ENCODE measurements at regions not wholly inside any gene's neighbourhood (a gene's known extent, or its start where the extent isn't known, plus 50 kb on each side); places are given as distances from the start of the nearest gene placed in this dataset.

DNA sequence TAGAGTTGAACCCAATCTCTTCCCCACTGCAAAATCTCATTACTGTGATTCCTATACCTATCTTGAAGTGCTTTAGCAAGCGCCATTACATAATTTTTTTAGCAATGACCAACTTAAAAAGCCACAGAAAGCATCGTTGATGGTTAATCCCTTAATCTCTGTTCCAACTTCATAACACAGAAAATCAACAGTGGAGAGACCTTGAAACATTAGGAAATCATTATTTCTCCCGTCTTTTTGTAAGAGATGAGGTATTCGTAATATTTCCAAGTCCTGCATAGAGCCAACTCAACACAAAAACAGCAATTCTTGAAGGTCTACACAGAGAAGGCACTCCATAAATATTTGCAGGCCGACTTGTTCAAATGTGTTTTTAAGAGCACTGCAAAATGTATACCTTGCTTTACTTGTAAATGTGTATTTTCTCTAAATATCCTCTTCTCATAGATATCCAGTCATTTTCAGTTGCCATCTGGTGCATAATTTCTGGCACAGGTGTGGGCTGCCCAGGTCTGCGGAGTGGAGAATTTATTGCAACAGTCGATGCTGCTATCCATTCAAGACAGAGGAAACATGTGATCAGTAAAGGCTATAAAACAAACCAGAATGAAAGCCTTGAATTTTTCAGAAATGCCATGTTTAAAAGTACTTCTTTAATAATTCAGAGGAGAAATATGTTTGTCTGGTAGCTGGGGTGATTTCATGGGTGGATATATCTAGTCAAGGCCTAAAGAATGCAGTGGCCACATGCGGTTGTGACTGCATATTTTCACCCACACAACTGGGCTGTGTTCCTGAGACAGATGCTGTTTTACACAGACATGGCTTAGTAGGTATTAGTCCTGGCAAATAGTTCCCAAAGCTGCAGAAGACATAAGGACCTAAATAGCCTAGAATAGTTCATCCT, 234.3 kb upstream of the STARD13 start:
- no peaks in the 10 kb centered on the region for H3K36me3 ChIP-seq (ENCODE audit: control insufficient read depth, insufficient read depth, low read length)
- no peak overlapping the region for H3K4me3 ChIP-seq (ENCODE audit: low read depth, low read length)
- H3K9me3 ChIP-seq (ENCODE audit: control insufficient read depth, insufficient read depth, low read depth, low read length): no peaks in the 10 kb centered on the region
- peaks cover 23% of the 10 kb centered on the region for H3K4me1 ChIP-seq (ENCODE audit: control insufficient read depth, insufficient read depth, low read length)
- H3K9ac ChIP-seq (ENCODE audit: low read length): no peak overlapping the region
- no peak overlapping the region for H3K27ac ChIP-seq (ENCODE audit: low read depth, low read length)
- no peaks in the 10 kb centered on the region for H3K27me3 ChIP-seq (ENCODE audit: control insufficient read depth, insufficient read depth, low read length)

DNA sequence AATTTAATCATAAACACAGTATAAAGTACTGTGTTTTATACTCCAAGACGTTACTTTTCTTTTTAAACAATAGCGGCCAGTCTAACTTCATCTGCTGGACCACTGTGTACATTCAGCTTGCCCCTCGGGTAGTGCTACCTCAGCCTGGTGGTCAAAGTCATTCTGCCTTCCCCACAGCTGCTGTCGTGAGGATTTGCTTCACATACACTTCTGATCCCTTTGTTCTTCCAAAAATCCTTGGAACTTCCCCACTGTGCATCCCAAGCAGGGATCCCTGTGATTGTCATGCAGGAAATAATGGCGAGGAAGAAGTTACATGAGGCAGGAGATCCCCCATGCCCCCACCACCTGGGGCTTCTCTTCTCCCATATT, 234.9 kb upstream of the STARD13 start:
- no peak overlapping the region for H3K27ac ChIP-seq (ENCODE audit: low read depth, low read length)
- peaks cover 23% of the 10 kb centered on the region for H3K4me1 ChIP-seq (ENCODE audit: control insufficient read depth, insufficient read depth, low read length)

DNA sequence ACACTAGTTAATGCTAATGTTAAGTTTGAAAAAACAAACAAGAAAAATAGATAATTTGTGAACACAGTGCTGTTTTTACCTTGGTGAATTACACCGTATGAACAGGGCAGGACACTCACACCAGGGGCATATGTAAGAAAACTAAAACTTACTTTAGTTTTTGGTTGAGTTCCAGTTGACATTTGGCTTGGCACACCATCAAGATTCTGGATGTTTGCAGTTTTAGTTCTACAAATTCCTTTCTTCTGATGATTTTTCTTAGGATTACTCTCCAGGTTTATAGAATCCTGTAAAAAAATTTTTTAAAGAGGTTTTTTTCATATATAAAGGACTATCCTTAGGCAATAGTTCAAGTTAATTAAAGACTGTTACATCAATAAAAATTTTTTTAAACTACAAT, 238.5 kb upstream of the STARD13 start:
- Histone ChIP-seq H3K36me3 (ENCODE audit: control insufficient read depth, insufficient read depth, low read length) (no peaks in the 10 kb centered on the region), H3K9me3 (ENCODE audit: control insufficient read depth, insufficient read depth, low read depth, low read length) (no peaks in the 10 kb centered on the region), H3K27ac (ENCODE audit: low read depth, low read length) (no peak overlapping the region), H3K4me1 (ENCODE audit: control insufficient read depth, insufficient read depth, low read length) (peaks cover 12% of the 10 kb centered on the region), H3K4me3 (ENCODE audit: low read depth, low read length) (no peak overlapping the region), H3K27me3 (ENCODE audit: control insufficient read depth, insufficient read depth, low read length) (no peaks in the 10 kb centered on the region), H3K9ac (ENCODE audit: low read length) (no peak overlapping the region)

More for the DNA sequence above, 234.9 kb upstream of the STARD13 start:
- H3K9ac ChIP-seq (ENCODE audit: low read length): no peak overlapping the region
- no peaks in the 10 kb centered on the region for H3K36me3 ChIP-seq (ENCODE audit: control insufficient read depth, insufficient read depth, low read length)
- H3K4me3 ChIP-seq (ENCODE audit: low read depth, low read length): no peak overlapping the region
- H3K9me3 ChIP-seq (ENCODE audit: control insufficient read depth, insufficient read depth, low read depth, low read length): no peaks in the 10 kb centered on the region
- H3K27me3 ChIP-seq (ENCODE audit: control insufficient read depth, insufficient read depth, low read length): no peaks in the 10 kb centered on the region

DNA sequence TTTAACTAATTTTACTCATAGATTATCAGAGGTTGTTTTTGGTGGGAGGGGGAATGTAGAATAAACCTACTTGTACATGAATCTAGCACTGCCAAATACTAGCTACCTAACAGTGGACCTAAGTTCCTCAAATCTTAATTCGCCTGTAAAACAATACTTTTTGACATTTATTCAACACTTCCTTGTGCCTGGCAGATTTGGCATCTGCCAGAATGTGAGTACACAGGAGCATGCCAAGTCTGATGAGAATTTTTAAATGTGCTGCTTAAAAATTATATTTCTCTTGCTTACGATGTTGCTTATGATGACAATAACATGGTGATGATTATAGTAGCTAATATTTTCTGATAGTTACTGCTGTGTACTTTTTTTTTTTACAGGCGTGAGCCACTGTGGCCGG, 240.2 kb upstream of the STARD13 start:
- no peaks in the 10 kb centered on the region for H3K9me3 ChIP-seq (ENCODE audit: control insufficient read depth, insufficient read depth, low read depth, low read length)
- no peaks in the 10 kb centered on the region for H3K27me3 ChIP-seq (ENCODE audit: control insufficient read depth, insufficient read depth, low read length)
- H3K4me3 ChIP-seq (ENCODE audit: low read depth, low read length): no peak overlapping the region
- H3K27ac ChIP-seq (ENCODE audit: low read depth, low read length): no peak overlapping the region
- H3K36me3 ChIP-seq (ENCODE audit: control insufficient read depth, insufficient read depth, low read length): no peaks in the 10 kb centered on the region
- H3K9ac ChIP-seq (ENCODE audit: low read length): no peak overlapping the region
- peaks cover 12% of the 10 kb centered on the region for H3K4me1 ChIP-seq (ENCODE audit: control insufficient read depth, insufficient read depth, low read length)

DNA sequence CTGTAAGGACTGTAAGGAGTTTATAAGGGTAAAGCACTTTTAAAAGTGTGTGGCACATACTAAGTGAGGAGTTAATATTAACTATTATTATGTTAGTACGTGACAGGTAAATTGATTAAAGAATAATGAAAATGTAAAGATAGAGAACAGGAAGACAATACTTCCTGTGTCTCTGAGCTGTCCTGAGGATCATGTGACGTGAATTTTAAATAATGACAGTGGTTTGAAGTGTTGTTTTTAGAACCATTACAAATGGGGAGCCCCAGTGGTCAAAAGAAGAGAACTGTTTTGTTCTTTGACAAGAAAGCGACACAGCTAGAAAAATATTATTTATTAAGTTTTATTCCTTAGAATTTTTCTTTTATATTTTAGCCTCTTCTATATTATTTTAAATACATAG, 241.2 kb upstream of the STARD13 start:
- H3K9me3 ChIP-seq (ENCODE audit: control insufficient read depth, insufficient read depth, low read depth, low read length): no peaks in the 10 kb centered on the region
- no peak overlapping the region for H3K9ac ChIP-seq (ENCODE audit: low read length)
- no peak overlapping the region for H3K27ac ChIP-seq (ENCODE audit: low read depth, low read length)
- H3K36me3 ChIP-seq (ENCODE audit: control insufficient read depth, insufficient read depth, low read length): no peaks in the 10 kb centered on the region
- H3K27me3 ChIP-seq (ENCODE audit: control insufficient read depth, insufficient read depth, low read length): no peaks in the 10 kb centered on the region
- peaks cover 12% of the 10 kb centered on the region for H3K4me1 ChIP-seq (ENCODE audit: control insufficient read depth, insufficient read depth, low read length)
- no peak overlapping the region for H3K4me3 ChIP-seq (ENCODE audit: low read depth, low read length)

DNA sequence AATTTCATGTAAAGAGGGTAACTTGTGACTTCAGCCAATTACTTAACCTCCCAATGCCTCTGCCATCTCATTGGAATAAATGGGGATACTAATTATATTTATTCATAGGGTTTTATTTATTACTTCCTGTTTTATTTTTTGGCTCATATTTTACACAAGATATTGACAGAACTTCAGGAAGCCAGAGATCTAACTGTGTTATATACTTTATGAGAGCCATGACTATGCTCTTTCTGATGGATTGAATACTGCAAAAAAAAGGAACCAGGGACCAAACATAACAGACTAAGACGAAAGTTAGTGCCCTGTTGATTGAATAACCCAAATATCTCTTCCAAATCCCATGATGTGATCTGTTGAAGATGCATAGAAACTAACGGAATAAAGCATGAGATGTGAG, 243.3 kb upstream of the STARD13 start:
- Histone ChIP-seq H3K4me3 (ENCODE audit: low read depth, low read length) (no peak overlapping the region), H3K27ac (ENCODE audit: low read depth, low read length) (no peak overlapping the region), H3K36me3 (ENCODE audit: control insufficient read depth, insufficient read depth, low read length) (no peaks in the 10 kb centered on the region), H3K9me3 (ENCODE audit: control insufficient read depth, insufficient read depth, low read depth, low read length) (no peaks in the 10 kb centered on the region), H3K4me1 (ENCODE audit: control insufficient read depth, insufficient read depth, low read length) (no peaks in the 10 kb centered on the region), H3K27me3 (ENCODE audit: control insufficient read depth, insufficient read depth, low read length) (no peaks in the 10 kb centered on the region), H3K9ac (ENCODE audit: low read length) (no peak overlapping the region)

DNA sequence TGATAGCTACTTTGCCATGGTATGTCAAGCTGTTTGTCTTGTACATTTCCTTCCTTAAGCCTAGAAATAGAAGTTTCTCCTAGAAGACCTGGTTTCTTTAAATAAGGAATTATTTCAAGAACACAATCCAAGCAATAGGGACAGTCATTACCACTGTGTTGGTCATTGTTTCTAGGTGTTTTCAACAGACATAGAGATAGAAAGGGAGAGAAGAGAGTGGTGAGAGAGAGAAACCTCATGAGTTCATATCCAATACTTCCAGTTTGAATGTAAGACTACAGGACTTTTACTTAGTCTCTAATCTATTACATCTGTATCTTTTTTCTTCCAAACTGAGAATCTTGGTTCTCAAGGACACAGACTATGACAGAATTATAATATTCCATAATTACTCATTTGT, 245.9 kb upstream of the STARD13 start:
- H3K4me1 ChIP-seq (ENCODE audit: control insufficient read depth, insufficient read depth, low read length): no peaks in the 10 kb centered on the region
- no peak overlapping the region for H3K27ac ChIP-seq (ENCODE audit: low read depth, low read length)
- no peaks in the 10 kb centered on the region for H3K27me3 ChIP-seq (ENCODE audit: control insufficient read depth, insufficient read depth, low read length)
- no peaks in the 10 kb centered on the region for H3K36me3 ChIP-seq (ENCODE audit: control insufficient read depth, insufficient read depth, low read length)
- no peak overlapping the region for H3K9ac ChIP-seq (ENCODE audit: low read length)
- no peaks in the 10 kb centered on the region for H3K9me3 ChIP-seq (ENCODE audit: control insufficient read depth, insufficient read depth, low read depth, low read length)
- H3K4me3 ChIP-seq (ENCODE audit: low read depth, low read length): no peak overlapping the region

DNA sequence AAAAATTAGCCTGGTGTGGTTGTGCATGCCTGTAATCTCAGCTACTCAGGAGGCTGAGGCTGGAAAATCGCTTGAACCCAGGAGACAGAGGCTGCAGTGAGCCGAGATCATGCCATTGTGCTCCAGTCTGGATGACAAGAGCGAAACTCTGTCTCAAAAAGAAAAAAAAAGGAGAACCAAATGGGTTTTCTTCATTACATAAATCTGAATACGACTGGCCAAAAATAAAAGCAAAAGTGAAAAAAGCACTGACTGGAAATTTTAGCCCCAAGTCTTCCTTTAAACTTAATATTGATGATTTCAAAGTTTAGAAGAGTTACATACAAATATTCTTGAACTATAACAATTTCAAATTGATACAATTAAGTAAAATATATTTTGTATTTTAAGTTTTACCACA, 249.5 kb upstream of the STARD13 start:
- Histone ChIP-seq H3K36me3 (ENCODE audit: control insufficient read depth, insufficient read depth, low read length) (no peaks in the 10 kb centered on the region), H3K9ac (ENCODE audit: low read length) (no peak overlapping the region), H3K9me3 (ENCODE audit: control insufficient read depth, insufficient read depth, low read depth, low read length) (no peaks in the 10 kb centered on the region), H3K4me1 (ENCODE audit: control insufficient read depth, insufficient read depth, low read length) (peaks cover 8% of the 10 kb centered on the region; the same call in 1 of the 2 replicates), H3K27me3 (ENCODE audit: control insufficient read depth, insufficient read depth, low read length) (no peaks in the 10 kb centered on the region), H3K4me3 (ENCODE audit: low read depth, low read length) (no peak overlapping the region), H3K27ac (ENCODE audit: low read depth, low read length) (no peak overlapping the region)

DNA sequence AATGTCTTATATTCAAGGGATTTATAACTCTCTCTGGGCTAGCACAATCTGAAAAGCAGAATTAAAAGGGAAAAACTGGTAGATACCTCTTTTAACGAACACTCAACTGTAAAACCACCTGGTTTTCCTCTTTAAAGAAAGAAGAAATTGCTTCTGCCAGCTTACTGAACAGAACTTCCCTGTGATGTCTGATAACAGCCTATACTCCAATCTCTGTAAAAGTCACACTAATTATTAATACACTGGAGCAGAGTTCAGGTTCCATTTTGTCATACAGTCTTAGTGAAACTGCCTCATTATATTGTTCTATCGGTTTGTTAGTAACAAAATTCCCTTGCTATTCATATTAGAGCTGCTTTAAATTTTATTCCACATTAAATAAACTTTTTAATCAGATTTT, 251.0 kb upstream of the STARD13 start:
- peaks cover 20% of the 10 kb centered on the region for H3K4me1 ChIP-seq (ENCODE audit: control insufficient read depth, insufficient read depth, low read length)
- no peaks in the 10 kb centered on the region for H3K9me3 ChIP-seq (ENCODE audit: control insufficient read depth, insufficient read depth, low read depth, low read length)
- H3K4me3 ChIP-seq (ENCODE audit: low read depth, low read length): no peak overlapping the region
- H3K9ac ChIP-seq (ENCODE audit: low read length): no peak overlapping the region
- no peaks in the 10 kb centered on the region for H3K36me3 ChIP-seq (ENCODE audit: control insufficient read depth, insufficient read depth, low read length)
- no peak overlapping the region for H3K27ac ChIP-seq (ENCODE audit: low read depth, low read length)
- H3K27me3 ChIP-seq (ENCODE audit: control insufficient read depth, insufficient read depth, low read length): no peaks in the 10 kb centered on the region

DNA sequence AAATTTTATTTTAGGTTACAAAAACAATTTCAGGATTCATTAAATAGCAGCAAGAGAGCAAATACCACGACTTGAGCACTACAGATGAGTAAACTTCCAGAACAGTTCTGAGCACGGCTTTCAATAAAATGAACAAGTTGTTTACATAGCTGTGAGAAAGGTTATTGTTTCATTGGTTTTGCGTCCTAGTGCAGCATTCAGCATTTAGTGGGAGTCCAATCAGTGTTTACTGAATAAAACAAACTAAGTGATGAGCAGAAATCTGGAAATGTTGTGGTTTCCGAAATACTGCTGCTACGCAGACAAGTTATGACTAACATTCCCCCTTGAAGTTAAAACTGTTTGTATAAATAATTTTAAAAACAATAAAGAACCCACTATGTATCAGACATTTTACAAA, 251.5 kb upstream of the STARD13 start:
- no peak overlapping the region for H3K27ac ChIP-seq (ENCODE audit: low read depth, low read length)
- H3K27me3 ChIP-seq (ENCODE audit: control insufficient read depth, insufficient read depth, low read length): no peaks in the 10 kb centered on the region
- H3K4me3 ChIP-seq (ENCODE audit: low read depth, low read length): no peak overlapping the region
- no peaks in the 10 kb centered on the region for H3K36me3 ChIP-seq (ENCODE audit: control insufficient read depth, insufficient read depth, low read length)
- H3K9me3 ChIP-seq (ENCODE audit: control insufficient read depth, insufficient read depth, low read depth, low read length): no peaks in the 10 kb centered on the region
- H3K4me1 ChIP-seq (ENCODE audit: control insufficient read depth, insufficient read depth, low read length): peaks cover 22% of the 10 kb centered on the region
- no peak overlapping the region for H3K9ac ChIP-seq (ENCODE audit: low read length)

DNA sequence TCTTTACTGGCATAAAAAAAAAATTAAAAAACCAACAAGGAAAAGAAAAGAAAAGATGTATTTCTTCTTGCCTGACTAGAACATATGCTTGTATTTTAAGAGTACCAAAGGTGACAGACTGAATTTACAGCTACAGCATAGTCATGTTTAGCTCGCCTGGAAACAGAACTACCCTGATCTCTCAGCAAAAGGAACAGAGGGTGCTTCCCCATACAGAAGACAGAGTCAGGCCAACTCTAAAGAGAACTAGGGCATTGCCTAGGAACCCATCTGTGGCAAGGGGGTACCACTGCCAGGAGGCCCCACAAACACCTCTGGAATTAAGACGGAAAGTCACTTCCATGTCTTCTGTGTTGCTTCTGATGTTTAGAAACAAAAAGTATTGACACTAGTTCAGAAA, 252.1 kb upstream of the STARD13 start:
- Histone ChIP-seq H3K9ac (ENCODE audit: low read length) (no peak overlapping the region), H3K4me1 (ENCODE audit: control insufficient read depth, insufficient read depth, low read length) (peaks cover 22% of the 10 kb centered on the region), H3K4me3 (ENCODE audit: low read depth, low read length) (no peak overlapping the region), H3K27ac (ENCODE audit: low read depth, low read length) (no peak overlapping the region), H3K27me3 (ENCODE audit: control insufficient read depth, insufficient read depth, low read length) (no peaks in the 10 kb centered on the region), H3K36me3 (ENCODE audit: control insufficient read depth, insufficient read depth, low read length) (no peaks in the 10 kb centered on the region), H3K9me3 (ENCODE audit: control insufficient read depth, insufficient read depth, low read depth, low read length) (no peaks in the 10 kb centered on the region)
